T-helper 1 cell treated with Interleukin-12 subunit alpha and Interleukin-12 subunit beta and Interleukin-4 antibody, amounts not matched to agents 30 μg/mL and 1 μg/mL, for 36 hours (primary cell): ENCODE measurements at regions not wholly inside any gene's neighbourhood (a gene's known extent, or its start where the extent isn't known, plus 50 kb on each side); places are given as distances from the start of the nearest gene placed in this dataset.
"Not testable (repeated sequence)": the region's sequence is repeated elsewhere in the genome, so short reads cannot be mapped to it uniquely, and the experiment has no call there.

Experiments used
- H3K27ac Mint-ChIP-seq: one replicate; pipeline ENCODE4 v1.8.0; 2021; ENCODE audit warnings: mild to moderate bottlenecking, mixed read lengths
- H3K27me3 Mint-ChIP-seq: one replicate; pipeline ENCODE4 v1.8.0; 2021; ENCODE audit warnings: low read depth, mixed read lengths
- H3K36me3 Mint-ChIP-seq: one replicate; pipeline ENCODE4 v1.8.0; 2021; ENCODE audit warnings: low read depth, mixed read lengths
- H3K4me1 Mint-ChIP-seq: one replicate; pipeline ENCODE4 v1.8.0; 2021; ENCODE audit warnings: low read depth, mixed read lengths
- H3K4me3 Mint-ChIP-seq: one replicate; pipeline ENCODE4 v1.8.0; 2021; ENCODE audit warnings: mild to moderate bottlenecking, moderate library complexity, mixed read lengths
- H3K9me3 Mint-ChIP-seq: one replicate; pipeline ENCODE4 v1.8.0; 2021; ENCODE audit warnings: mixed read lengths

DNA sequence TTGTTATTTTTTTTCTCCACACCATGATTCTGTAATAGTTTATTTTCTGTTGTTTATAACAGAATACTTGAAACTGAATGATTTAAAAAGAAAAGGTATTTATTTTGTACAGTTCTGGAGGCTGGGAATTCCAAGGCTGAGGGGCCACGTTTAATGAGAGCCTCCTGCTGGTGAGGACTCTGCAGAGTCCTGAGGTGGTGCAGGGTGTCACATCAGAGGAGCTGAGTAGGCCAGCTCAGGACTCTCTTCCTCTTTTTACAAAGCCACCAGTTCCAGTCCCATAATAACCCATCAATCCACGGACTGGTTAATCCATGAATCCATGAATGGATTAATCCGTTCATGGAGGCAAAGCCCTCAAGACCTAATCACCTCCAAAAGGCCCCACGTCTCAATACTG lies 71.6 kb downstream of the TFAP2A start:
- H3K27ac Mint-ChIP-seq = no peak overlapping the region
- H3K9me3 Mint-ChIP-seq = no peaks in the 10 kb centered on the region
- H3K4me3 Mint-ChIP-seq = no peak overlapping the region
- no peaks in the 10 kb centered on the region for H3K27me3 Mint-ChIP-seq
- H3K4me1 Mint-ChIP-seq = no peaks in the 10 kb centered on the region
- no peaks in the 10 kb centered on the region for H3K36me3 Mint-ChIP-seq

DNA sequence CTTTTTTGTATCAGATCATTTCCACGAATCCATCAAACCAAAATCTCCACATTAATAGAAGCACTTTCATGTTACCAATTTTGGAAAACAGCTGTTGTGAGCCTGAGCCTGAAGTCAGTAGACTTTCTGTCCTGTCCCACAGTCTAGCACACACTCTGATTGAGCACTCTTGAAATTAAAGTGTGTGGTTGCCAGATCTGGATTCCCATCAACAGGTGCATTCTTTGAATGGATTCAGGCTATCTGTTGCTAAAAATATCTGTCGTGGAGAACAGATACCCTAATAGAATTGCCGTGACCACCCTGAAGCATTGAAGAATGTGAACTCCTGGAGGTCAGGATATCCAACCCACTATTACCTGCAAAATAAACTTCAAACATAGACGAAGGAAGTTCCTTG lies 73.3 kb downstream of the TFAP2A start:
- Mint-ChIP-seq H3K36me3 (no peaks in the 10 kb centered on the region), H3K4me1 (no peaks in the 10 kb centered on the region), H3K27ac (no peak overlapping the region), H3K4me3 (no peak overlapping the region), H3K9me3 (no peaks in the 10 kb centered on the region), H3K27me3 (no peaks in the 10 kb centered on the region)

DNA sequence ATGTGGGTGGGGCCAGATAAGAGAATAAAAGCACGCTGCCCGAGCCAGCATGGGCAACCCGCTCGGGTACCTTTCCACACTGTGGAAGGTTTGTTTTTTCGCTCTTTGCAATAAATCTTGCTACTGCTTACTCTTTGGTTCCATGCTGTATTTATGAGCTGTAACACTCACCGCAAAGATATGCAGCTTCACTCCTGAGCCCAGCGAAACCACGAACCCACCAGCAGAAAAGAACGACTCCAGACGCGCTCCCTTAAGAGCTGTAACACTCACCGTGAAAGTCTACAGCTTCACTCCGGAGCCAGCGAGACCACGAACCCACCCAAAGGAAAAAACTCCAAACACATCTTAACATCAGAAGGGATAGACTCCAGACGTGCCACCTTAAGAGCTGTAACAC lies 76.7 kb downstream of the TFAP2A start:
- Mint-ChIP-seq H3K27ac (no peak overlapping the region), H3K36me3 (no peaks in the 10 kb centered on the region), H3K4me3 (no peak overlapping the region), H3K4me1 (no peaks in the 10 kb centered on the region), H3K27me3 (no peaks in the 10 kb centered on the region), H3K9me3 (no peaks in the 10 kb centered on the region)

DNA sequence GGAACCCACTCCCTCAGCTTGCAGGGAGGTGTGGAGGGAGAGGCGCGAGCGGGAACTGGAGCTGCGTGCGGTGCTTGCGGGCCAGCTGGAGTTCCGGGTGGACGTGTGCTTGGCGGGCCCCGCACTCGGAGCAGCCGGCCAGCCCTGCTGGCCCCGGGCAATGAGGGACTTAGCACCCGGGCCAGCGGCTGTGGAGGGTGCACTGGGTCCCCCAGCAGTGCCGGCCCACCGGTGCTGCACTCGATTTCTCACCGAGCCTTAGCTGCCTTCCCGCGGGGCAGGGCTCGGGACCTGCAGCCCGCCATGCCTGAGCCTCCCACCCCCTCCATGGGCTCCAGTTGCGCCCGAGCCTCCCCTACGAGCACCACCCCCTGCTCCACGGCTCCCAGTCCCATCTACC lies 77.5 kb downstream of the TFAP2A start:
- not testable (repeated sequence) for H3K27me3 Mint-ChIP-seq, H3K36me3 Mint-ChIP-seq, H3K27ac Mint-ChIP-seq, H3K4me3 Mint-ChIP-seq, H3K9me3 Mint-ChIP-seq, H3K4me1 Mint-ChIP-seq

DNA sequence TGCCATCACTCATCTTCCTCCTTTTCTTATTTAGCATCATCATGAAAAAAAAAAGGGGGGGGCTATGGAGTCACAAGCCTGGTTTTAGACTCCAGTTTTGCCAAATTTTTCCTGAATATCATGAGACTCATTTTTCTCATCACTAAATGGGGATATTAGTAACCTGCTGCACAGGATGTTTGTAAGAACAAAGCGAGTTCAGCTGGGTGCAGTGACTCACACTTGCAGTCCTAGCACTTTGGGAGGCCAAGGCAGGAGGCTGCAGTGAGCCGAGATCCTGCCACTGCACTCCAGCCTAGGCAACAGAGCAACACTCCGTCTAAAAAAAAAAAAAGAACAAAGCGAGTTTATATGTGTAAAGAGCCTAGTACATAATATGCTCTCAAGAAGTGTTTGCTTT lies 82.8 kb downstream of the TFAP2A start:
- Mint-ChIP-seq H3K36me3 (no peaks in the 10 kb centered on the region), H3K9me3 (no peaks in the 10 kb centered on the region), H3K27me3 (no peaks in the 10 kb centered on the region), H3K4me3 (no peak overlapping the region), H3K4me1 (no peaks in the 10 kb centered on the region), H3K27ac (no peak overlapping the region)

DNA sequence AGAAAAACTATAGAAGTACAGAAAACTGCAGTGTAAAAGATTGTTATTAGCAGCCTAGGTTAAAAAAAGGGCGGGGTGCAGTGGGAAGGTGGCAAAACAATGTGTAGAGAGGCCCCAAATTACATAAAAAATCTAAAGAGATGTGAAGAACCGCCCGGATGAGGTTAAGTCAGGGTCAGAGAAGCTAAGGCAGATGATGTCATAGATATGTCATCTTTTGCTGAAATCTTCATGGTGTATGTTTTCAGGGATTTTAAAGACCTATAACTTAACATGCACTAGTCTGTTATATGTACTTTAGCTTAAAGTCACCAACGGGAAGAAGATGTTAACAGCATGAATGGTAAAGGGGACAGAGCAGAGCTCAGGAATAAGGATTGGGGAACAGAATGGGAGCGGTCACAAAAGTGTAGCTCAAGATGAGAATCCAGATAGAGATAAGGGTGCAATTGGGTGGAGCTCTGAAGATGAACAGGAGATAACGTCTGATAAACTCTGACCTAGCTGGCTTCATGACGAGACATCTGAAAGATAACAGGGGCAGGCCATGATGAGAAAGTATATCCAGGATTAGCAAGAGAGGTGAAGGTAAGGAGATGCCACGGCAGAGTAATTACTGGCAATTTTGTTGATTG lies 83.4 kb downstream of the TFAP2A start:
- Mint-ChIP-seq H3K4me1 (no peaks in the 10 kb centered on the region), H3K36me3 (no peaks in the 10 kb centered on the region), H3K27ac (no peak overlapping the region), H3K4me3 (no peak overlapping the region), H3K27me3 (no peaks in the 10 kb centered on the region), H3K9me3 (no peaks in the 10 kb centered on the region)

DNA sequence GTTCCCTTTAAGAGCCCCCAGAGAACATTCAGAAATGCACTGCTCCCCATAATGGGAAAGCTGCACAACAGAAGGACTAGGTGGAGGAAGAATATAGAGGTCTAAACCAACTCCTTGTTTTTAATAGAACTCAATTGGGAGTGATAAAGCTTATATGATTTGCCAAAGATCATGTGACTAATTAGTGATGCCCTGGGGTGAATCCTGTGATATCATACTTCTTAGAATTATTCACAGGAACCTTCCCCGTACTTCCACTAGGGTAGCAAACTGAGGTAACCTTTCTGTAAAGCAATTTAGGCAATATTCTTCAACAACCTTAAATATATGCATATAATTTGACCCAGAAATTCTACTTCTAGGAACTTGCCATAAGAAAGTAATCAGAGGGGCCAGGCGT lies 84.4 kb downstream of the TFAP2A start:
- Mint-ChIP-seq H3K9me3 (no peaks in the 10 kb centered on the region), H3K36me3 (no peaks in the 10 kb centered on the region), H3K4me3 (no peak overlapping the region), H3K27ac (no peak overlapping the region), H3K27me3 (no peaks in the 10 kb centered on the region), H3K4me1 (no peaks in the 10 kb centered on the region)

DNA sequence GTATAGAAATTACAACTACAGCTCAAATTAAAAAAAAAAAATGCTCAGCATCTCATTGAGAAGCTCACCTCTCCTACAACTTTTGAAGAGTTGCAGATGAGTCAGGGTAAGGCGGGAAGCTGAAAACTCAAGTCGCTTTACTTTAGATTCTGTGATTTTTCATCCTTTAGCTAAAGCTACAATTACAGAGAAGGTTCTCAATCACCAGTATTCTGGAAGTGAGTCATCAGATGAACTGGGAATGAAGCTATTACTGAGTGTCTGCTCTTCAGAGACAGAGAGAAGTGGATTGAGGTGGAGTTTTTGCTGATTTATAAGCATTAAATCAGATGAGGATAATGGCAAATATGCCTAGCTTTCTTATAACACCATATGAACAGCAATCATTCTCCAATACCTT lies 91.9 kb downstream of the TFAP2A start:
- Mint-ChIP-seq H3K27ac (no peak overlapping the region), H3K4me1 (no peaks in the 10 kb centered on the region), H3K27me3 (no peaks in the 10 kb centered on the region), H3K9me3 (peaks cover 5% of the 10 kb centered on the region), H3K4me3 (no peak overlapping the region), H3K36me3 (no peaks in the 10 kb centered on the region)

DNA sequence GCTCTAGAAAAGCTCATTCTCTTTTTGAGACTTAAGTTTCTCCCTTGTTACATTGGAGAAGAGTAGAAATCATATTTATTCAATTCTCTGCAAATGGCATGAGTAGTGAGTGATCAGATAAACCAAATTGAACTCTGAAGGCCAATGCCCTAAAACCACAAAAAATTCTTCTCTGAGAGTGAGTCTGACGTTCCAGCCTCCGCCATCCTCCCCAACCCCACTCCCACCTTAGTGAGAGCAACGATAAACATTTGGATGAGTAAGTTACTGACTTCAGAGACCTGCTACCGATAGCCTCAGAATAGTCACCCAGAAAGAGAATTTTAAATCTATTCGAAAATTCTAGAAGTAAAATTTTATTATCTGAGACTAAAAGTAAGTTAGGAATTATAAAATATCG lies 94.6 kb downstream of the TFAP2A start:
- Mint-ChIP-seq H3K36me3 (no peaks in the 10 kb centered on the region), H3K27me3 (no peaks in the 10 kb centered on the region), H3K4me1 (no peaks in the 10 kb centered on the region), H3K4me3 (no peak overlapping the region), H3K9me3 (peaks cover 5% of the 10 kb centered on the region), H3K27ac (no peak overlapping the region)

DNA sequence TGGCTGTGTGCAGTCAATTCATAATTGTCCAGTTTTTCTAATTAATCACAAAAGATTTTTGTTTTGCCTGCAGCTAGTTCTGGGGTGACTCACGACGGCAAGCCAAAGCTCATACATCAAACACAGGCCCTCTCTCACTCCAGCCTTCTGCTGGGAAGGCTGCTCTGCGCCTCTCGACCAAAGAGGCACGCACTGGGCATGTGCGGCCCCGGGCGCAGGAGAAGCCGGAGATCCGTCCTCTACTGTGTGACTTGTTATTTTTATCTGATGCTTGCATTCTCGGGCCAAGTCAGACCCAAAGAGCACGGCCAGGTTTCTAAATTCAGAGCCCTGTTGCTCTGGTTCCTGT lies 98.5 kb downstream of the TFAP2A start:
- Mint-ChIP-seq H3K4me3 (no peak overlapping the region), H3K4me1 (no peaks in the 10 kb centered on the region), H3K27me3 (no peaks in the 10 kb centered on the region), H3K9me3 (peaks cover 5% of the 10 kb centered on the region), H3K36me3 (no peaks in the 10 kb centered on the region), H3K27ac (no peak overlapping the region)

DNA sequence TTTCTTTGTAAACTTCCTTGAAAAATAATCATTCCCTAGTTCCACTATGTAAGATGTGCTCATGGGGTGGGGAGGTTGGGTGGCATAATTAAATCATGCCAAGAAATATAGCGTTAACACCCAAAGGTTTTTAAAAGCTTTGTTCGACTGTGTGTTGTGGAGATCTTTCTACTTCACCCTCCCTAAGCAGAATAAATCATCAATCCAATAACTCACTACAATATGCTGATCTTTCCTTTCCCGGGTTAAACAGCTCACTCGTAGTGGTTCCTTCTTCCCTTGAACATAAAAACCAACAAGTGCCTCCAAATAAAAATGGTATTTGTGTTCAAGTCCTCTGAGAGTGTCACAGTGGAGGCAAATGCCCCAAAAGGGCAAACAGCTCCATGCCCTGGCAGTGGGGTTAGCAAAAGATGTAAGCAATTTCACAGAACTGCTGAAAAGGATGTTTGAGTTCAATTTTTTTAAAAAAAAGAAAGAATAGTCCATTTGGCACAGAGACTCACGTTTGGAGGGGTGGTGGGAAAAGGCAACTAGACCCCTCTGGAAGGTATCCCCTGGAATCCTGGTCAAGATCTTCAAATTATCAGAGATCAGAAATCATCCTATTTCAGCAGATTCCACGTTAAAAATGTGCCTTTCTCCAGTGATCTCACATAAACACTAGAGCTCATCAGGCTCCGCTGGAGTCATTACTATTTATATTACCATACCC lies 99.1 kb downstream of the TFAP2A start:
- H3K4me3 Mint-ChIP-seq = no peak overlapping the region
- no peaks in the 10 kb centered on the region for H3K4me1 Mint-ChIP-seq
- H3K9me3 Mint-ChIP-seq = peaks cover 5% of the 10 kb centered on the region
- no peaks in the 10 kb centered on the region for H3K36me3 Mint-ChIP-seq
- no peaks in the 10 kb centered on the region for H3K27me3 Mint-ChIP-seq
- no peak overlapping the region for H3K27ac Mint-ChIP-seq

DNA sequence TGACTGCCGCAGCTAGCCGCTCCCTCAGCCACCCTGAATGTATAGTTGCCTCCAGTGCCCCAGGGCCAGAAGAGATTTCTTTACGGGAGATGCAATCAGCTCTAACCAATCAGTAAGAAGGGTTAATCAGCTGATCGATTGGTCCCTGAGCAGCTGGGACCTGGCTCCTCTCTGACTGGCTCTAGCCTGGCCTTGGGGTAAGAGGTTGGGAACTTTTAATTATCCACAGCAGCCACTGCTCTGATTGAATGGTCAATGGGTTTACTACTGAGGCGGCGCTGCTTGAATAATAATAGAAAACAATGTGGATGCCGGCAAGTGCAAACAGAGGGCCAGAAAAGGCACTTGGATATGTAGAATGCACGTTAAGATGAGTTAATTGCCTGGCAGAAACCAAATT lies 99.8 kb downstream of the TFAP2A start:
- no peak overlapping the region for H3K27ac Mint-ChIP-seq
- no peaks in the 10 kb centered on the region for H3K27me3 Mint-ChIP-seq
- H3K4me1 Mint-ChIP-seq = no peaks in the 10 kb centered on the region
- H3K9me3 Mint-ChIP-seq = peaks cover 5% of the 10 kb centered on the region
- no peaks in the 10 kb centered on the region for H3K36me3 Mint-ChIP-seq
- no peak overlapping the region for H3K4me3 Mint-ChIP-seq

DNA sequence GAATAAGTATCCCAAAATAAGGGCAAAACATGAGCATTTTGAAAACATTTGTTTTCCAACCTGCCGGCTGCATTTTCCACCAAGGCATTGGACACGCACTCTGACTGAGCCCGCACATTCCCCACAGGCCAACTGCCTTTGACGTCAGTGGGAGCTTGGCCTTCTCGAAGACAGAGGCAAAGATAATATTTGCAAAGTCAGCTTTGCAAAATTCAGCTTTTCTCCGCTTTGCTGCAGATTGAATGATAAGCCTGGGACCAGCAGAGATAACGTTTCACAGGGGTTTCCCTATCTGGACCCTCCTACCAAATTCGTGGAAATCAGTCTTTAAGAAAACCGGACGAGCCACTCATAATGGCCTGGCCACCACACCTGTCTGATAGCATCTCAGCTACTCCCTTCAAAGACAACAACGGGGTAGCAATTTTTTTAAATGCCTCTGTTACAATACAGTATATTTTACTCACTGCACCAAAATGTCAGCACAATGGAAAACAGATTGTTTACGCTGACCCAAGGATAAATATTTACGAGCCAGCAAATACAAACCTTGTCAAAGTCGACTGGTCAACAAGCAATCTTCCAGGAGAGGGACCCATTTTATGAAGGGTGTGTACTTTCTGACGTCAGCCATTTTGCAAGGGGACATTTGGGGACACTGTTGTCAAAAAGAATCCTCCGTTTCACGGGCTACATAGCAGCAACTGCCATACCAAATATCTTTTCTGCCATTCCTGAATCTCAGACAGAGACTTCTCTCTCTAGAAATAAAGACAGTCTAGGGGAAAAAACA lies 100.5 kb downstream of the TFAP2A start:
- Mint-ChIP-seq H3K36me3 (no peaks in the 10 kb centered on the region), H3K4me3 (no peak overlapping the region), H3K4me1 (no peaks in the 10 kb centered on the region), H3K27ac (no peak overlapping the region), H3K27me3 (no peaks in the 10 kb centered on the region), H3K9me3 (peaks cover 5% of the 10 kb centered on the region)

DNA sequence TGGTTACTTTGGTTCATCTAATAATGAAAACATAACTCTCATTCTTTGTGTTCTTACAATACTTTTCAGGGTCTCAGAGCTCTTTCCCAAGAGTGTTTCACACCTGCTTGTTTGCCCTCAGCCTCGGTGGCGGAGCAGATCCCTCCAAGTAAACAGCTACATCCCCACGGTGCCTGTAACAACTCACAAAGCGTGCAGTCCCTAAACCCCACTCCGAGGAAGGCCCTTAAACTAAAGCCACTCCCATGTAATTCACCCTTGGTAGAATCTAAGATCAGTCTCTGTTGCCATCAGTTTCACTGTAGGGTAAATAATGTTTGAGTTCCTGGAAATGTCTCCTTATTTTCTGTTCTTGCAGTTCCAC lies 101.1 kb downstream of the TFAP2A start:
- Mint-ChIP-seq H3K27me3 (no peaks in the 10 kb centered on the region), H3K36me3 (no peaks in the 10 kb centered on the region), H3K4me1 (no peaks in the 10 kb centered on the region), H3K27ac (no peak overlapping the region), H3K9me3 (peaks cover 2% of the 10 kb centered on the region), H3K4me3 (no peak overlapping the region)

DNA sequence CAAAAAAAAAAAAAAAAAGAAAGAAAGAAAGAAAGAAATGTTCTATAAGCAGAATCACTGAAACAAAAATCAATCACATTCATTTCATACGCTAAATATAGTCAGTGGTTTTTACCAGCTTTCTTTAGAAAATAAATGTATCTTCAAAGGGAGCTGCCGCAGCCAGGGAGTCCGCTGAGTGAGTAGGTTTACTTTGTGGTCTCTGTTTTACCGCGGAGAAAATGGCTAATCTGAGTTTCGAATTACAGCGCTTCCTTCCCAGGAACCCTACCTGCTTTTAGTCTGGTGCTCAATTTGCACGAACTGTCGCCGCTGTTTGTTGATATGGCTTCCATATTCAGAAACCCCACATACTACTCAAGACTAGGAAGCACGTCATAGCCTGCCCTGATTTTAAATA lies 102.4 kb downstream of the TFAP2A start:
- Mint-ChIP-seq H3K36me3 (no peaks in the 10 kb centered on the region), H3K4me1 (no peaks in the 10 kb centered on the region), H3K27me3 (no peaks in the 10 kb centered on the region), H3K9me3 (no peaks in the 10 kb centered on the region), H3K4me3 (no peak overlapping the region), H3K27ac (no peak overlapping the region)
